HEK293 (cell line): ENCODE measurements at regions not wholly inside any gene's neighbourhood (a gene's known extent, or its start where the extent isn't known, plus 50 kb on each side); places are given as distances from the start of the nearest gene placed in this dataset.

Experiments used
- CTCF ChIA-PET: fragments of 350-600 bp; formaldehyde crosslinking; extraction: SDS; loops from one replicate; lab custom pipeline; 2021; ENCODE audit warnings: antibody characterized with exemption; lab: Yijun Ruan, JAX
- POLR2A ChIA-PET: fragments of 300-600 bp; formaldehyde crosslinking; extraction: SDS; loops from one replicate; lab custom pipeline; 2020; ENCODE audit warnings: antibody characterized with exemption, inconsistent platforms; lab: Yijun Ruan, JAX
- H3K27ac ChIP-seq: fragments of 200-500 bp; sonication (Bioruptor generic); 2 replicates; pipeline ENCODE4 v1.5.1; 2014; ENCODE audit warnings: low read depth, low read length, control low read depth, inconsistent platforms; ENCODE audit errors: extremely low read depth
- H3K36me3 ChIP-seq, 2 experiments: fragments of 200-500 bp in 1 of 2; sonication (Bioruptor generic) in 1 of 2; 1 replicate in 1 of 2; 2 replicates in 1 of 2; pipeline ENCODE4 v1.5.1; 2014 to 2017; ENCODE audit warnings: inconsistent platforms in 2 of 2, low read length in 2 of 2; ENCODE audit not compliant: control insufficient read depth in 2 of 2, insufficient read depth in 1 of 2
- H3K4me1 ChIP-seq: fragments of 200-500 bp; sonication (Bioruptor generic); 2 replicates; pipeline ENCODE4 v1.5.1; 2014; ENCODE audit warnings: mild to moderate bottlenecking, low read length, inconsistent platforms; ENCODE audit not compliant: control insufficient read depth, insufficient read depth
- H3K4me3 ChIP-seq: 2 replicates; pipeline ENCODE4 v1.5.1; 2011; ENCODE audit warnings: low read depth, mild to moderate bottlenecking, control low read depth, low read length, moderate library complexity
- H3K9me3 ChIP-seq: fragments of 200-500 bp; sonication (Bioruptor generic); 2 replicates; pipeline ENCODE4 v1.5.1; 2014; ENCODE audit warnings: low read depth, low read length, inconsistent platforms; ENCODE audit not compliant: control insufficient read depth, insufficient read depth
- BCL11B ChIP-seq: fragments of 450-650 bp; formaldehyde crosslinking; IDR thresholded peaks from 2 replicates; pipeline ENCODE4 v1.5.1; 2016; ENCODE audit warnings: low read depth, missing biosample characterization, missing genetic modification characterization
- GLI2 ChIP-seq: fragments of 450-650 bp; formaldehyde crosslinking; IDR thresholded peaks from 2 replicates; pipeline ENCODE4; 2017; ENCODE audit warnings: missing biosample characterization, missing genetic modification characterization, low read depth, borderline replicate concordance
- KLF10 ChIP-seq: fragments of 450-650 bp; IDR thresholded peaks from 2 replicates; pipeline ENCODE4 v1.5.1; 2018; ENCODE audit warnings: missing biosample characterization, mild to moderate bottlenecking, missing genetic modification characterization
- KLF7 ChIP-seq: fragments of 450-650 bp; formaldehyde crosslinking; IDR thresholded peaks from 2 replicates; pipeline ENCODE4 v1.5.1; 2016; ENCODE audit warnings: missing biosample characterization, missing genetic modification characterization, borderline replicate concordance
- OVOL3 ChIP-seq: fragments of 450-650 bp; formaldehyde crosslinking; IDR thresholded peaks from 2 replicates; pipeline ENCODE4 v1.5.1; 2016; ENCODE audit warnings: missing biosample characterization, missing genetic modification characterization
- PATZ1 ChIP-seq: fragments of 450-650 bp; formaldehyde crosslinking; IDR thresholded peaks from 2 replicates; pipeline ENCODE4 v1.5.1; 2016; ENCODE audit warnings: missing biosample characterization, missing genetic modification characterization
- SALL2 ChIP-seq: fragments of 450-650 bp; formaldehyde crosslinking; IDR thresholded peaks from 2 replicates; pipeline ENCODE4 v1.5.0; 2017; ENCODE audit warnings: missing biosample characterization, mild to moderate bottlenecking, missing genetic modification characterization, borderline replicate concordance
- SCRT1 ChIP-seq: fragments of 450-650 bp; formaldehyde crosslinking; IDR thresholded peaks from 2 replicates; pipeline ENCODE4 v1.5.1; 2016; ENCODE audit warnings: missing biosample characterization, missing genetic modification characterization, borderline replicate concordance
- TCF7L2 ChIP-seq: IDR thresholded peaks from 2 replicates; pipeline ENCODE4 v1.6.1; 2011; ENCODE audit warnings: low read depth, mild to moderate bottlenecking, inconsistent platforms, low read length, moderate library complexity, borderline replicate concordance
- WT1 ChIP-seq: fragments of 450-650 bp; formaldehyde crosslinking; IDR thresholded peaks from 2 replicates; pipeline ENCODE4 v1.5.1; 2016; ENCODE audit warnings: missing biosample characterization, missing genetic modification characterization
- ZBTB1 ChIP-seq: fragments of 450-650 bp; formaldehyde crosslinking; IDR thresholded peaks from 2 replicates; pipeline ENCODE4 v1.5.1; 2016; ENCODE audit warnings: missing biosample characterization, missing genetic modification characterization
- ZBTB17 ChIP-seq: fragments of 450-650 bp; formaldehyde crosslinking; IDR thresholded peaks from 2 replicates; pipeline ENCODE4 v1.5.1; 2016; ENCODE audit warnings: missing biosample characterization, missing genetic modification characterization
- ZBTB20 ChIP-seq: fragments of 450-650 bp; formaldehyde crosslinking; IDR thresholded peaks from 2 replicates; pipeline ENCODE4 v1.5.1; 2016; ENCODE audit warnings: missing biosample characterization, missing genetic modification characterization
- ZBTB21 ChIP-seq: fragments of 450-650 bp; formaldehyde crosslinking; IDR thresholded peaks from 2 replicates; pipeline ENCODE4 v1.5.1; 2017; ENCODE audit warnings: missing biosample characterization, missing genetic modification characterization
- ZBTB44 ChIP-seq: fragments of 450-650 bp; IDR thresholded peaks from 2 replicates; pipeline ENCODE4 v1.5.1; 2018; ENCODE audit warnings: missing biosample characterization, mild to moderate bottlenecking, missing genetic modification characterization
- ZBTB48 ChIP-seq: fragments of 450-650 bp; formaldehyde crosslinking; IDR thresholded peaks from 2 replicates; pipeline ENCODE4 v1.5.1; 2016; ENCODE audit warnings: missing biosample characterization, missing genetic modification characterization
- ZNF10 ChIP-seq: fragments of 450-650 bp; formaldehyde crosslinking; IDR thresholded peaks from 2 replicates; pipeline ENCODE4 v1.5.1; 2017; ENCODE audit warnings: missing biosample characterization, missing genetic modification characterization
- ZNF146 ChIP-seq: fragments of 450-650 bp; formaldehyde crosslinking; IDR thresholded peaks from 2 replicates; pipeline ENCODE4 v1.5.1; 2016; ENCODE audit warnings: missing biosample characterization, missing genetic modification characterization
- ZNF148 ChIP-seq: fragments of 450-650 bp; formaldehyde crosslinking; IDR thresholded peaks from 2 replicates; pipeline ENCODE4 v1.5.0; 2017; ENCODE audit warnings: missing biosample characterization, missing genetic modification characterization, borderline replicate concordance
- ZNF221 ChIP-seq: fragments of 450-650 bp; formaldehyde crosslinking; IDR thresholded peaks from 2 replicates; pipeline ENCODE4 v1.5.1; 2017; ENCODE audit warnings: missing biosample characterization, missing genetic modification characterization, borderline replicate concordance
- ZNF23 ChIP-seq: fragments of 450-650 bp; formaldehyde crosslinking; IDR thresholded peaks from 2 replicates; pipeline ENCODE4 v1.5.1; 2016; ENCODE audit warnings: missing biosample characterization, missing genetic modification characterization, borderline replicate concordance
- ZNF248 ChIP-seq: fragments of 450-650 bp; formaldehyde crosslinking; IDR thresholded peaks from 2 replicates; pipeline ENCODE4 v1.5.1; 2017; ENCODE audit warnings: missing biosample characterization, missing genetic modification characterization
- ZNF350 ChIP-seq: fragments of 450-650 bp; formaldehyde crosslinking; IDR thresholded peaks from 2 replicates; pipeline ENCODE4 v1.5.0; 2017; ENCODE audit warnings: missing biosample characterization, mild to moderate bottlenecking, missing genetic modification characterization
- ZNF416 ChIP-seq: fragments of 450-650 bp; formaldehyde crosslinking; IDR thresholded peaks from 2 replicates; pipeline ENCODE4 v1.5.1; 2016; ENCODE audit warnings: missing biosample characterization, missing genetic modification characterization
- ZNF423 ChIP-seq: fragments of 450-650 bp; formaldehyde crosslinking; IDR thresholded peaks from 2 replicates; pipeline ENCODE4 v1.5.1; 2016; ENCODE audit warnings: missing biosample characterization, missing genetic modification characterization
- ZNF529 ChIP-seq: fragments of 450-650 bp; formaldehyde crosslinking; IDR thresholded peaks from 2 replicates; pipeline ENCODE4 v1.5.1; 2017; ENCODE audit warnings: missing genetic modification characterization, missing biosample characterization; ENCODE audit not compliant: insufficient replicate concordance
- ZNF596 ChIP-seq: fragments of 450-650 bp; IDR thresholded peaks from 2 replicates; pipeline ENCODE4 v1.5.0; 2018; ENCODE audit warnings: missing biosample characterization, mild to moderate bottlenecking, missing genetic modification characterization, moderate library complexity
- ZNF621 ChIP-seq: fragments of 450-650 bp; formaldehyde crosslinking; IDR thresholded peaks from 2 replicates; pipeline ENCODE4 v1.5.1; 2017; ENCODE audit warnings: missing biosample characterization, missing genetic modification characterization
- ZNF658 ChIP-seq: fragments of 450-650 bp; formaldehyde crosslinking; IDR thresholded peaks from 2 replicates; pipeline ENCODE4; 2016; ENCODE audit warnings: missing biosample characterization, missing genetic modification characterization
- ZNF704 ChIP-seq: fragments of 450-650 bp; formaldehyde crosslinking; IDR thresholded peaks from 2 replicates; pipeline ENCODE4 v1.5.1; 2016; ENCODE audit warnings: missing biosample characterization, missing genetic modification characterization
- ZNF791 ChIP-seq: fragments of 450-650 bp; formaldehyde crosslinking; IDR thresholded peaks from 2 replicates; pipeline ENCODE4 v1.5.1; 2016; ENCODE audit warnings: missing biosample characterization, missing genetic modification characterization
- ZNF830 ChIP-seq: fragments of 450-650 bp; IDR thresholded peaks from 2 replicates; pipeline ENCODE4 v1.5.0; 2018; ENCODE audit warnings: missing biosample characterization, missing genetic modification characterization, low read depth, mild to moderate bottlenecking, moderate library complexity
- ZNF837 ChIP-seq: fragments of 450-650 bp; formaldehyde crosslinking; IDR thresholded peaks from 2 replicates; pipeline ENCODE4 v1.5.1; 2016; ENCODE audit warnings: missing biosample characterization, missing genetic modification characterization
- ZXDB ChIP-seq: fragments of 450-650 bp; formaldehyde crosslinking; IDR thresholded peaks from 2 replicates; pipeline ENCODE4 v1.5.1; 2016; ENCODE audit warnings: missing biosample characterization, missing genetic modification characterization

GRCh38 chr15:39376371-39376909 lies 204.4 kb upstream of the THBS1 start:
- ChIA-PET CTCF (interaction anchor here (0.6 kb wide), 1 partner anchor 298 kb away, joined by 3 read pairs; no protein-coding TSS in a partner anchor), POLR2A (interaction anchor here (0.7 kb wide), 1 partner anchor 20 kb away, joined by 4 read pairs; no protein-coding TSS in a partner anchor)

GRCh38 chr15:39381517-39381916 lies 199.4 kb upstream of the THBS1 start:
- ChIA-PET CTCF (no interaction called here), POLR2A (no interaction called here)
- Histone ChIP-seq H3K4me3 (no peak overlapping the region), H3K27ac (no peak overlapping the region), H3K36me3 (no peaks in the 10 kb centered on the region), H3K4me1 (no peaks in the 10 kb centered on the region), H3K9me3 (no peaks in the 10 kb centered on the region)
- TF ChIP-seq ZBTB21 (tag by site-specific recombination) (no peak), ZNF350 (tag by site-specific recombination) (no peak), ZXDB (tag by site-specific recombination) (no peak), PATZ1 (tag by site-specific recombination) (no peak), GLI2 (no peak), ZNF837 (no peak), ZNF148 (tag by site-specific recombination) (no peak), ZNF830 (tag by site-specific recombination) (no peak), ZBTB20 (no peak), BCL11B (tag by site-specific recombination) (no peak), ZBTB17 (tag by site-specific recombination) (no peak), ZNF621 (no peak), ZNF248 (tag by site-specific recombination) (no peak), OVOL3 (tag by site-specific recombination) (no peak), ZNF146 (tag by site-specific recombination) (no peak), TCF7L2 (no peak), ZNF658 (no peak)

More at GRCh38 chr15:39376371-39376909, 204.4 kb upstream of the THBS1 start:
- TF ChIP-seq ZNF221 (tag by site-specific recombination) (no peak), ZNF10 (tag by site-specific recombination) (no peak), ZNF791 (tag by site-specific recombination) (no peak), ZNF704 (tag by site-specific recombination) (no peak), ZNF416 (no peak), ZNF423 (tag by site-specific recombination) (no peak), ZNF23 (tag by site-specific recombination) (no peak), ZBTB1 (tag by site-specific recombination) (no peak), ZNF596 (tag by site-specific recombination) (no peak), ZBTB48 (tag by site-specific recombination) (no peak), ZNF621 (no peak), WT1 (no peak), BCL11B (tag by site-specific recombination) (no peak), ZNF529 (tag by site-specific recombination) (no peak), KLF10 (no peak), SCRT1 (tag by site-specific recombination) (no peak), ZBTB44 (tag by site-specific recombination) (no peak), SALL2 (tag by site-specific recombination) (no peak), KLF7 (no peak)
- no peak overlapping the region for H3K4me3 ChIP-seq
- no peaks in the 10 kb centered on the region for H3K36me3 ChIP-seq
- no peaks in the 10 kb centered on the region for H3K9me3 ChIP-seq
- peaks cover 5% of the 10 kb centered on the region; the same call in 1 of the 2 replicates for H3K4me1 ChIP-seq
- no peak overlapping the region for H3K27ac ChIP-seq
